Natural killer cell (primary cell): ENCODE measurements at regions not wholly inside any gene's neighbourhood (a gene's known extent, or its start where the extent isn't known, plus 50 kb on each side); places are given as distances from the start of the nearest gene placed in this dataset.

Experiments used
- ATAC-seq, 3 donors: fragments of 150-1000 bp in 2 of 3; fragments of 200-7000 bp in 1 of 3; cut with Tn5 transposase; 1 replicate in 1 of 3; 2 replicates in 2 of 3; pipeline ENCODE4 v1.10.0; 2021; ENCODE audit warnings: mild to moderate bottlenecking in 2 of 3, moderate library complexity in 2 of 3
- DNase-seq, 2 donors: peaks; one replicate each; pipeline versions ENCODE4 v3.0.0 to v3.0.0-alpha.2; 2013 to 2021; ENCODE audit warnings: mixed read lengths in 1 of 2
- H3K27ac ChIP-seq: one replicate; pipeline ENCODE4 v1.5.1; 2013; ENCODE audit warnings: mild to moderate bottlenecking, low read length
- H3K27me3 ChIP-seq: one replicate; pipeline ENCODE4 v1.6.1; 2013; ENCODE audit warnings: low read length; ENCODE audit not compliant: control insufficient read depth, insufficient read depth
- H3K36me3 ChIP-seq: one replicate; pipeline ENCODE4 v1.6.1; 2013; ENCODE audit warnings: low read length; ENCODE audit not compliant: control insufficient read depth, insufficient read depth
- H3K4me1 ChIP-seq: one replicate; pipeline ENCODE4 v1.6.1; 2013; ENCODE audit warnings: low read length; ENCODE audit not compliant: control insufficient read depth, insufficient read depth
- H3K4me3 ChIP-seq: one replicate; pipeline ENCODE4 v1.5.1; 2013; ENCODE audit warnings: low read length
- H3K9me3 ChIP-seq: one replicate; pipeline ENCODE4 v1.6.1; 2013; ENCODE audit warnings: low read length; ENCODE audit not compliant: control insufficient read depth, insufficient read depth
- H3K27ac Mint-ChIP-seq, 2 donors: one replicate each; pipeline ENCODE4 v1.8.0; 2022; ENCODE audit warnings: mild to moderate bottlenecking in 2 of 2, mixed read lengths in 2 of 2, moderate library complexity in 1 of 2
- H3K27me3 Mint-ChIP-seq, 2 donors: one replicate each; pipeline ENCODE4 v1.8.0; 2022; ENCODE audit warnings: low read depth in 2 of 2, mixed read lengths in 2 of 2
- H3K36me3 Mint-ChIP-seq: one replicate; pipeline ENCODE4 v1.8.0; 2022; ENCODE audit warnings: mixed read lengths
- H3K4me1 Mint-ChIP-seq, 2 donors: one replicate each; pipeline ENCODE4 v1.8.0; 2022; ENCODE audit warnings: mixed read lengths in 2 of 2
- H3K4me3 Mint-ChIP-seq: one replicate; pipeline ENCODE4 v1.8.0; 2022; ENCODE audit warnings: mild to moderate bottlenecking, moderate library complexity, mixed read lengths
- H3K9me3 Mint-ChIP-seq, 2 donors: one replicate each; pipeline ENCODE4 v1.8.0; 2022; ENCODE audit warnings: mixed read lengths in 2 of 2
- WGBS: methylation state at CpG from one replicate; pipeline ENCODE4 v1.1.7; 2013; ENCODE audit warnings: missing lambda C conversion rate; ENCODE audit not compliant: insufficient coverage; 5-methylcytosine and 5-hydroxymethylcytosine counted together
- intact Hi-C: fragments of 100-400 bp; cut with micrococcal nuclease; formaldehyde crosslinking; loops from one replicate; pipeline ENCODE4 v1.14.2; 2022
- TF ChIP-seq, protein P1 (sequence below): fragments of 200-600 bp; IDR thresholded peaks from one replicate; pipeline ENCODE4 v1.8.0; 2022; ENCODE audit warnings: antibody characterized with exemption

DNA sequence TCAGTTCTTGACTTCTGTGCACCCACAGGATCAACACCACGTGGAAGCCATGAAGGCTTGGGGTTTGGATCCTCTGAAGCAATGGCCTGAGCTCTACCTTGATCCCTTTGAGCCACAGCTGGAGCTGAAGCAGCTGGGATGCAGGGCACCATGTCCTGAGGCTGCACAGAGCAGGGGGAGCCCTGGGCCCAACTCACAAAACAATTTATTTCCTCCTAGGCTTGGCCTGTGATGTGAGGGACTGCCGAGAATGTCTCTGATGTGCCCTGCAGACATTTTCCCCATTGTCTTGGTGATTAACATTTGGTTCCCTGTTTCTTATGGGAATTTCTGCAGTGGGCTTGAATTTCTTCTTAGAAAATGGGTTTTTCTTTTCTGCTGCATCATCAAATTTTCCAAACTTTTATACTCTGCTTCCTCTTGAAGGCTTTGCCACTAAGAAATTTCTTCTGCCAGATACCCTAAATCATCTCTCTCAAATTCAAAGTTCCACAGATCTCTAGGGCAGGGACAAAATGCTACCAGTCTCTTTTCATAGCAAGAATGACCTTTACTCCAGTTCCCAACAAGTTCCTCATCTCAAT is 288.2 kb downstream of the CCDC59 start:
- TF ChIP-seq, protein P1, sequence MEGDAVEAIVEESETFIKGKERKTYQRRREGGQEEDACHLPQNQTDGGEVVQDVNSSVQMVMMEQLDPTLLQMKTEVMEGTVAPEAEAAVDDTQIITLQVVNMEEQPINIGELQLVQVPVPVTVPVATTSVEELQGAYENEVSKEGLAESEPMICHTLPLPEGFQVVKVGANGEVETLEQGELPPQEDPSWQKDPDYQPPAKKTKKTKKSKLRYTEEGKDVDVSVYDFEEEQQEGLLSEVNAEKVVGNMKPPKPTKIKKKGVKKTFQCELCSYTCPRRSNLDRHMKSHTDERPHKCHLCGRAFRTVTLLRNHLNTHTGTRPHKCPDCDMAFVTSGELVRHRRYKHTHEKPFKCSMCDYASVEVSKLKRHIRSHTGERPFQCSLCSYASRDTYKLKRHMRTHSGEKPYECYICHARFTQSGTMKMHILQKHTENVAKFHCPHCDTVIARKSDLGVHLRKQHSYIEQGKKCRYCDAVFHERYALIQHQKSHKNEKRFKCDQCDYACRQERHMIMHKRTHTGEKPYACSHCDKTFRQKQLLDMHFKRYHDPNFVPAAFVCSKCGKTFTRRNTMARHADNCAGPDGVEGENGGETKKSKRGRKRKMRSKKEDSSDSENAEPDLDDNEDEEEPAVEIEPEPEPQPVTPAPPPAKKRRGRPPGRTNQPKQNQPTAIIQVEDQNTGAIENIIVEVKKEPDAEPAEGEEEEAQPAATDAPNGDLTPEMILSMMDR, result no peak

DNA sequence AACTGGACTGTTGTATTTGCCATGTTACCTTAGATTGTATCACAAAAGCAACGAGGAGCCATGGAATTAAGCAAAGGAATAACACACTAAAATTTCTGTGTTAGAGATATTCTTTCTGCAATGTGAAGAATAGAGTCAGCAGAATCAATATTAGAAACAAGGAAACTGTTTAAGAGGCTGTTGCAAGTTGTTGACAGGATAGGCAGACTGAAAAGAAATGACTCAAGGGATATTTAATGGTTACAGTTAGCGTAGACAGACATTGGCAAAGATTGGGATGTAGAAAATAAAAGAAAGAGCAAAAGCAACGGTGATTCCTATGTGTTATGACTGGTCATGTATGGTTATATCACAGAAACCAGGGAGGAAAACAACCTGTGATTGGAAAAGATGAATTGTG is 299.0 kb upstream of the PPFIA2 start:
- 51% methylated on average over 3 of the region's 3 CpGs for WGBS
- ATAC-seq, result no peak

More for the DNA sequence above, 288.2 kb downstream of the CCDC59 start:
- H3K27me3 ChIP-seq, result no peaks in the 10 kb centered on the region
- ATAC-seq (no peak), DNase-seq (no peak)
- H3K4me3 Mint-ChIP-seq, result no peak overlapping the region
- H3K27ac Mint-ChIP-seq, result no peak overlapping the region
- intact Hi-C loops, result no loop called here
- no peaks in the 10 kb centered on the region for H3K4me1 ChIP-seq
- H3K36me3 ChIP-seq, result no peaks in the 10 kb centered on the region
- H3K4me3 ChIP-seq, result no peak overlapping the region
- peaks cover 8 to 11% of the 10 kb centered on the region in 2 donors for H3K9me3 Mint-ChIP-seq
- no peaks in the 10 kb centered on the region for H3K36me3 Mint-ChIP-seq
- no peaks in the 10 kb centered on the region for H3K4me1 Mint-ChIP-seq
- no peaks in the 10 kb centered on the region for H3K9me3 ChIP-seq
- H3K27me3 Mint-ChIP-seq, result no peaks in the 10 kb centered on the region
- WGBS, result 71% methylated on average over 2 of the region's 2 CpGs
- H3K27ac ChIP-seq, result no peak overlapping the region

DNA sequence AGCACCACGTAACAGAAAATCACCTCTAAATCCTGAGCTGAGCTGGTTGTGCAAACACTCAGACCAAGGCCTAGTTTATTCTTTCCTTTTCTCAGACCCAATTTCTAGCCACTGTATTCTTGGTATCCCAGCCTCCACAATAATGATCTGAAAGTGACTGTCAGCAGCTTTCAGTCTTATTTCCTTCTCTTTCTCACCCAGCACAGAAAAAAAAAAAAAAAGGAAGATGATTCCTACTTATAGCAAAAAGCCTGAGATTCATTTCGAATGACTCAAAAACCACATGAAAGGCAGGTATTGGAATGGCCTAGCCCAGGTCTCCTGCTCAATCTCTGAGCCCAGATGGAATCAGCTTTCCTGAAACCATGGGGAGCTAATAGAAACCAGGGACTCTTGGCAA is 298.6 kb upstream of the PPFIA2 start:
- peaks cover 4% of the 10 kb centered on the region in 2 donors for H3K9me3 Mint-ChIP-seq
- no peak for ATAC-seq
- H3K36me3 Mint-ChIP-seq, result no peaks in the 10 kb centered on the region
- no peak overlapping the region for H3K4me3 Mint-ChIP-seq
- TF ChIP-seq, protein P1, result no peak
- Histone ChIP-seq H3K9me3 (no peaks in the 10 kb centered on the region), H3K36me3 (no peaks in the 10 kb centered on the region), H3K27me3 (no peaks in the 10 kb centered on the region), H3K27ac (no peak overlapping the region), H3K4me1 (no peaks in the 10 kb centered on the region), H3K4me3 (no peak overlapping the region)
- peaks cover 0 to 3% of the 10 kb centered on the region in 2 donors for H3K27me3 Mint-ChIP-seq
- H3K4me1 Mint-ChIP-seq, result no peaks in the 10 kb centered on the region
- intact Hi-C loops, result no loop called here
- 72% methylated on average over 2 of the region's 2 CpGs for WGBS
- DNase-seq, result no peak
- H3K27ac Mint-ChIP-seq, result no peak overlapping the region

More for the DNA sequence above, 299.0 kb upstream of the PPFIA2 start:
- no peaks in the 10 kb centered on the region for H3K4me1 ChIP-seq
- Mint-ChIP-seq H3K27ac (no peak overlapping the region), H3K4me1 (no peaks in the 10 kb centered on the region), H3K9me3 (peaks cover 4% of the 10 kb centered on the region in 2 donors), H3K36me3 (no peaks in the 10 kb centered on the region), H3K4me3 (no peak overlapping the region), H3K27me3 (peaks cover 0 to 3% of the 10 kb centered on the region in 2 donors)
- no peak for DNase-seq
- intact Hi-C loops, result no loop called here
- TF ChIP-seq, protein P1, result no peak
- no peak overlapping the region for H3K4me3 ChIP-seq
- no peaks in the 10 kb centered on the region for H3K9me3 ChIP-seq
- no peak overlapping the region for H3K27ac ChIP-seq
- no peaks in the 10 kb centered on the region for H3K27me3 ChIP-seq
- H3K36me3 ChIP-seq, result no peaks in the 10 kb centered on the region

DNA sequence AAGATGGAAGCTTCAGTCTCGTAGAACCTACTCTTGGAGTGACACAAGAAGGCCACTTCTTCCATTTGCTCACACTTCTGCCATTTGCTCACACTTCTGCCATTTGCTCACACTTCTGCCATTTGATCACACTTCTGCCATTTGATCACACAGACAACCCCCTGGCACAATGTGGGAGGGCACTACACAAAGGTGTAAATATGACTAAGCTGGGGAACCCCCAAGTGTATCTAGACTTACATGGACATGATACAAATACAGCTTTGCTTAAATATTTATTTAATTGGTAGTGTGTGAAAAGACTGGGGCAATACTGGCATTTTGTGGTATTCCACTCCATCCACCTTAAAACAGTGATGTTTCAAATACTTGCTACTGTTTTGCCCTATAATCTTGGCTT is 296.2 kb upstream of the PPFIA2 start:
- H3K27me3 ChIP-seq, result no peaks in the 10 kb centered on the region
- DNase-seq (no peak), ATAC-seq (no peak)
- H3K36me3 Mint-ChIP-seq, result no peaks in the 10 kb centered on the region
- no peaks in the 10 kb centered on the region for H3K9me3 ChIP-seq
- H3K36me3 ChIP-seq, result no peaks in the 10 kb centered on the region
- H3K27ac ChIP-seq, result no peak overlapping the region
- H3K4me1 Mint-ChIP-seq, result no peaks in the 10 kb centered on the region
- H3K4me1 ChIP-seq, result no peaks in the 10 kb centered on the region
- no peak overlapping the region for H3K27ac Mint-ChIP-seq
- TF ChIP-seq, protein P1, result no peak
- intact Hi-C loops, result no loop called here
- no peak overlapping the region for H3K4me3 ChIP-seq
- 68% methylated on average over 1 of the region's 1 CpG for WGBS
- peaks cover 4% of the 10 kb centered on the region in 2 donors for H3K9me3 Mint-ChIP-seq
- H3K27me3 Mint-ChIP-seq, result peaks cover 0 to 3% of the 10 kb centered on the region in 2 donors
- no peak overlapping the region for H3K4me3 Mint-ChIP-seq
